GM23338 (cell line): ENCODE measurements at regions not wholly inside any gene's neighbourhood (a gene's known extent, or its start where the extent isn't known, plus 50 kb on each side); places are given as distances from the start of the nearest gene placed in this dataset.

ENCODE experiments used
- ATAC-seq: fragments of 200-7000 bp; cut with Tn5 transposase; 3 replicates; pipeline ENCODE4 v1.9.1; 2020
- DNase-seq: peaks from one replicate; pipeline ENCODE4 v3.0.0-alpha.2; 2015; ENCODE audit warnings: low spot score
- H2AFZ ChIP-seq: fragments of 200-600 bp; sonication (generic); 2 replicates; pipeline ENCODE4 v1.8.0; 2016; ENCODE audit warnings: antibody characterized with exemption, mild to moderate bottlenecking, moderate library complexity
- H3F3A ChIP-seq: fragments of 200-600 bp; sonication (generic); replicated peaks from 2 replicates; pipeline ENCODE4 v1.8.0; 2017; ENCODE audit warnings: antibody characterized with exemption, mixed run types, low read depth
- H3K27ac ChIP-seq: fragments of 200-600 bp; sonication (generic); 2 replicates; pipeline ENCODE4 v1.6.1; 2016; ENCODE audit warnings: low read depth
- H3K27me3 ChIP-seq: fragments of 200-600 bp; sonication (generic); 2 replicates; pipeline ENCODE4 v1.8.0; 2016; ENCODE audit warnings: mild to moderate bottlenecking, mixed run types, moderate library complexity; ENCODE audit not compliant: insufficient read depth
- H3K36me3 ChIP-seq: fragments of 200-600 bp; sonication (generic); 2 replicates; pipeline ENCODE4 v1.8.0; 2016; ENCODE audit warnings: mild to moderate bottlenecking; ENCODE audit not compliant: insufficient read depth
- H3K4me1 ChIP-seq: fragments of 200-600 bp; sonication (generic); 2 replicates; pipeline ENCODE4 v1.8.0; 2016; ENCODE audit warnings: mild to moderate bottlenecking, moderate library complexity; ENCODE audit not compliant: insufficient read depth
- H3K4me2 ChIP-seq: fragments of 200-600 bp; sonication (generic); 2 replicates; pipeline ENCODE4 v1.7.1; 2017; ENCODE audit warnings: mixed run types
- H3K4me3 ChIP-seq: fragments of 200-600 bp; sonication (generic); 2 replicates; pipeline ENCODE4 v1.6.1; 2016; ENCODE audit warnings: mixed run types
- H3K79me2 ChIP-seq: fragments of 200-600 bp; sonication (generic); replicated peaks from 2 replicates; pipeline ENCODE4 v1.8.0; 2017; ENCODE audit warnings: mild to moderate bottlenecking; ENCODE audit not compliant: insufficient read depth
- H3K9me2 ChIP-seq: fragments of 200-600 bp; sonication (generic); 2 replicates; pipeline ENCODE4 v1.8.0; 2017; ENCODE audit not compliant: insufficient read depth
- H4K20me1 ChIP-seq: fragments of 200-600 bp; sonication (generic); replicated peaks from 2 replicates; pipeline ENCODE4 v1.8.0; 2017; ENCODE audit warnings: mild to moderate bottlenecking; ENCODE audit not compliant: insufficient read depth
- H3K27ac Mint-ChIP-seq: 2 replicates; pipeline ENCODE4 v1.8.0; 2020; ENCODE audit warnings: inconsistent platforms, mild to moderate bottlenecking, moderate library complexity, mixed read lengths
- H3K27me3 Mint-ChIP-seq: 3 replicates; pipeline ENCODE4 v1.8.0; 2022; ENCODE audit warnings: low read depth, mild to moderate bottlenecking, moderate library complexity, mixed read lengths, inconsistent platforms; ENCODE audit not compliant: insufficient read depth, poor library complexity
- H3K36me3 Mint-ChIP-seq: 3 replicates; pipeline ENCODE4 v1.8.0; 2021; ENCODE audit warnings: low read depth, mild to moderate bottlenecking, inconsistent platforms, moderate library complexity, mixed read lengths
- H3K4me1 Mint-ChIP-seq: 3 replicates; pipeline ENCODE4 v1.8.0; 2020; ENCODE audit warnings: mild to moderate bottlenecking, inconsistent platforms, mixed read lengths
- H3K4me3 Mint-ChIP-seq: 3 replicates; pipeline ENCODE4 v1.8.0; 2021; ENCODE audit warnings: moderate library complexity, mild to moderate bottlenecking, inconsistent platforms, mixed read lengths
- H3K9me3 Mint-ChIP-seq: 3 replicates; pipeline ENCODE4 v1.8.0; 2020; ENCODE audit warnings: moderate library complexity, mild to moderate bottlenecking, inconsistent platforms, mixed read lengths
- CREB1 ChIP-seq: fragments of 250-450 bp; sonication (Bioruptor Pico); IDR thresholded peaks from 2 replicates; pipeline ENCODE4 v1.5.0; 2020; ENCODE audit warnings: low read depth, mild to moderate bottlenecking, moderate library complexity
- EZH2 ChIP-seq: fragments of 200-600 bp; sonication (generic); IDR thresholded peaks from one replicate; pipeline ENCODE4 v1.8.0; 2017; ENCODE audit warnings: antibody characterized with exemption, mild to moderate bottlenecking, low read depth; ENCODE audit not compliant: unreplicated experiment
- EZH2phosphoT487 ChIP-seq: fragments of 200-600 bp; sonication (generic); IDR thresholded peaks from one replicate; pipeline ENCODE4 v1.8.1; 2018; ENCODE audit warnings: antibody characterized with exemption; ENCODE audit not compliant: unreplicated experiment
- JUNB ChIP-seq: IDR thresholded peaks from one replicate; pipeline ENCODE4 v1.6.1; 2016; ENCODE audit warnings: antibody characterized with exemption; ENCODE audit not compliant: unreplicated experiment
- NANOG ChIP-seq: IDR thresholded peaks from 2 replicates; pipeline ENCODE4 v1.6.1; 2016; ENCODE audit warnings: antibody characterized with exemption, borderline replicate concordance
- POLR2AphosphoS5 ChIP-seq: IDR thresholded peaks from 2 replicates; pipeline ENCODE4 v1.6.1; 2016; ENCODE audit warnings: antibody characterized with exemption, low read depth
- REST ChIP-seq: IDR thresholded peaks from one replicate; pipeline ENCODE4 v1.6.1; 2018; ENCODE audit warnings: antibody characterized with exemption; ENCODE audit not compliant: unreplicated experiment
- STAT1 ChIP-seq: IDR thresholded peaks from one replicate; pipeline ENCODE4 v1.6.1; 2016; ENCODE audit warnings: antibody characterized with exemption; ENCODE audit not compliant: unreplicated experiment
- ZNF114 ChIP-seq: fragments of 250-450 bp; sonication (Bioruptor Pico); IDR thresholded peaks from 2 replicates; pipeline ENCODE4 v1.5.0; 2020; ENCODE audit warnings: mild to moderate bottlenecking, moderate library complexity
- ZNF331 ChIP-seq: fragments of 250-450 bp; sonication (Bioruptor Pico); IDR thresholded peaks from 2 replicates; pipeline ENCODE4 v1.5.0; 2020; ENCODE audit warnings: low read depth, mild to moderate bottlenecking, moderate library complexity
- ZNF462 ChIP-seq: fragments of 250-450 bp; sonication (Bioruptor Pico); IDR thresholded peaks from 2 replicates; pipeline ENCODE4 v1.5.0; 2020; ENCODE audit warnings: mild to moderate bottlenecking, moderate library complexity
- TF ChIP-seq, protein P1 (sequence below): IDR thresholded peaks from 2 replicates; pipeline ENCODE4 v1.6.1; 2016; ENCODE audit warnings: antibody characterized with exemption
- TF ChIP-seq, protein P2 (sequence below), 2 experiments: fragments of 200-600 bp in 1 of 2; sonication (generic) in 1 of 2; conservative IDR thresholded peaks; 2 replicates each; pipeline versions ENCODE4 v1.5.1 to v1.6.1; 2016 to 2017; ENCODE audit warnings: antibody characterized with exemption in 2 of 2, low read depth in 2 of 2, mild to moderate bottlenecking in 2 of 2, moderate library complexity in 1 of 2

DNA sequence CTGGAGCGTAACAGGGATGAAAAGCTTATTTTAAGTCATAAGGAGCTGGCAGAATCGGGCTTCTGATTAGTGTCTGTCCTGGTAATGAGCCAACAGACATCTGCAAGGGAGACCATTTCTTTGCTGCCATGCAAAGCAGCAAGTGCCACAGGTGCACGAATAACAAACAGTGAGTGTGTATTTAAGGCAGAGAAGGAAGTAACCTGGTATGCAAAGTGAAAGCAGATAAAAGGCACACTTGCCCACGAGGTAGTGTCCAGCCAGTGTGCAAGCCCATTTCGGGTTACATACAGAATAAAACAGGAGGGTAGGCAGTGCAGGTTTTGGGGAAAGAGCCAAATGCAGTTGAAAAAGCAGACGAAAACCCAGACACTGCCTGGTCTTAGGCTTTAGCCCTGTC is 1153.7 kb downstream of the SI start:
- no peak for ATAC-seq

More for the DNA sequence above, 1153.7 kb downstream of the SI start:
- TF ChIP-seq NANOG, result no peak
- no peak for TF ChIP-seq ZNF331
- no peak for TF ChIP-seq EZH2
- TF ChIP-seq, protein P1, sequence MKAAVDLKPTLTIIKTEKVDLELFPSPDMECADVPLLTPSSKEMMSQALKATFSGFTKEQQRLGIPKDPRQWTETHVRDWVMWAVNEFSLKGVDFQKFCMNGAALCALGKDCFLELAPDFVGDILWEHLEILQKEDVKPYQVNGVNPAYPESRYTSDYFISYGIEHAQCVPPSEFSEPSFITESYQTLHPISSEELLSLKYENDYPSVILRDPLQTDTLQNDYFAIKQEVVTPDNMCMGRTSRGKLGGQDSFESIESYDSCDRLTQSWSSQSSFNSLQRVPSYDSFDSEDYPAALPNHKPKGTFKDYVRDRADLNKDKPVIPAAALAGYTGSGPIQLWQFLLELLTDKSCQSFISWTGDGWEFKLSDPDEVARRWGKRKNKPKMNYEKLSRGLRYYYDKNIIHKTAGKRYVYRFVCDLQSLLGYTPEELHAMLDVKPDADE, result no peak
- TF ChIP-seq ZNF114 (CRISPR knock-in tag), result no peak
- TF ChIP-seq CREB1 (CRISPR knock-in tag), result no peak
- no peak for TF ChIP-seq STAT1
- no peak for TF ChIP-seq JUNB
- TF ChIP-seq POLR2AphosphoS5, result no peak
- no peak for TF ChIP-seq ZNF462
- TF ChIP-seq REST, result no peak
- TF ChIP-seq EZH2phosphoT487, result no peak
- TF ChIP-seq, protein P2, sequence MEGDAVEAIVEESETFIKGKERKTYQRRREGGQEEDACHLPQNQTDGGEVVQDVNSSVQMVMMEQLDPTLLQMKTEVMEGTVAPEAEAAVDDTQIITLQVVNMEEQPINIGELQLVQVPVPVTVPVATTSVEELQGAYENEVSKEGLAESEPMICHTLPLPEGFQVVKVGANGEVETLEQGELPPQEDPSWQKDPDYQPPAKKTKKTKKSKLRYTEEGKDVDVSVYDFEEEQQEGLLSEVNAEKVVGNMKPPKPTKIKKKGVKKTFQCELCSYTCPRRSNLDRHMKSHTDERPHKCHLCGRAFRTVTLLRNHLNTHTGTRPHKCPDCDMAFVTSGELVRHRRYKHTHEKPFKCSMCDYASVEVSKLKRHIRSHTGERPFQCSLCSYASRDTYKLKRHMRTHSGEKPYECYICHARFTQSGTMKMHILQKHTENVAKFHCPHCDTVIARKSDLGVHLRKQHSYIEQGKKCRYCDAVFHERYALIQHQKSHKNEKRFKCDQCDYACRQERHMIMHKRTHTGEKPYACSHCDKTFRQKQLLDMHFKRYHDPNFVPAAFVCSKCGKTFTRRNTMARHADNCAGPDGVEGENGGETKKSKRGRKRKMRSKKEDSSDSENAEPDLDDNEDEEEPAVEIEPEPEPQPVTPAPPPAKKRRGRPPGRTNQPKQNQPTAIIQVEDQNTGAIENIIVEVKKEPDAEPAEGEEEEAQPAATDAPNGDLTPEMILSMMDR (conservative IDR thresholded peaks at IDR 0.05; ENCODE audit: low read depth in 2 of 2), result no peak
- peaks cover 7% of the 10 kb centered on the region; the same call in 1 of the 2 replicates for H3K9me2 ChIP-seq
- H3K27me3 ChIP-seq, result no peaks in the 10 kb centered on the region
- no peak overlapping the region for H3K4me3 ChIP-seq
- DNase-seq, result no peak
- H3K4me3 Mint-ChIP-seq, result no peak overlapping the region
- H3K9me3 Mint-ChIP-seq, result peaks cover 7% of the 10 kb centered on the region; the same call in 2 of the 3 replicates
- no peak overlapping the region for H3K27ac ChIP-seq
- H3K79me2 ChIP-seq, result no peaks in the 10 kb centered on the region
- peaks cover 16% of the 10 kb centered on the region; the same call in 2 of the 3 replicates for H3K4me1 Mint-ChIP-seq
- H3K27me3 Mint-ChIP-seq, result no peaks in the 10 kb centered on the region
- peaks cover 4% of the 10 kb centered on the region; the same call in 1 of the 2 replicates for H3K36me3 ChIP-seq
- no peaks in the 10 kb centered on the region for H4K20me1 ChIP-seq
- peak overlapping the region; percentile 56; the same call in 1 of the 2 replicates for H2AFZ ChIP-seq
- H3K36me3 Mint-ChIP-seq, result peaks cover 7% of the 10 kb centered on the region; the same call in 2 of the 3 replicates
- H3F3A ChIP-seq, result no peaks in the 10 kb centered on the region
- no peaks in the 10 kb centered on the region; the same call in 1 of the 2 replicates for H3K4me1 ChIP-seq
- no peak overlapping the region for H3K27ac Mint-ChIP-seq
- H3K4me2 ChIP-seq, result no peak overlapping the region
